NOMO-1 (cell line): ENCODE measurements at regions not wholly inside any gene's neighbourhood (a gene's known extent, or its start where the extent isn't known, plus 50 kb on each side); places are given as distances from the start of the nearest gene placed in this dataset.
A peak's percentile ranks its signal among the peaks of the same experiment; 100 is the strongest.
"Not testable (repeated sequence)": the region's sequence is repeated elsewhere in the genome, so short reads cannot be mapped to it uniquely, and the experiment has no call there.

Source experiments
- DNase-seq, 2 experiments: peaks; one replicate each; lab custom pipeline; 2025; ENCODE audit not compliant: unreplicated experiment in 2 of 2; lab: John Stamatoyannopoulos, UW

- no peak for DNase-seq
Measured at GRCh38 chr11:100528872-100529416, 158.1 kb upstream of the ARHGAP42 start.

GRCh38 chr11:100531290-100531689 lies 155.8 kb upstream of the ARHGAP42 start:
- not testable (repeated sequence) for DNase-seq

- DNase-seq: no peak
Measured at GRCh38 chr11:100536979-100537378, 150.1 kb upstream of the ARHGAP42 start.

- no peak for DNase-seq
Measured at GRCh38 chr11:100543386-100543785, 143.7 kb upstream of the ARHGAP42 start.

- DNase-seq: no peak
Measured at GRCh38 chr11:100545556-100545955, 141.5 kb upstream of the ARHGAP42 start.

GRCh38 chr11:100545970-100546369 lies 141.1 kb upstream of the ARHGAP42 start:
- no peak for DNase-seq

- DNase-seq: no peak
Measured at GRCh38 chr11:100546714-100547113, 140.4 kb upstream of the ARHGAP42 start.

- DNase-seq: no peak
Measured at GRCh38 chr11:100550298-100550697, 136.8 kb upstream of the ARHGAP42 start.

- DNase-seq: no peak
Measured at GRCh38 chr11:100550912-100551632, 136.0 kb upstream of the ARHGAP42 start.

GRCh38 chr11:100555931-100556330 lies 131.2 kb upstream of the ARHGAP42 start:
- DNase-seq: no peak

- no peak for DNase-seq
Measured at GRCh38 chr11:100556781-100557180, 130.3 kb upstream of the ARHGAP42 start.

- DNase-seq: no peak
Measured at GRCh38 chr11:100557830-100558611, 129.1 kb upstream of the ARHGAP42 start.

GRCh38 chr11:100560606-100561005 lies 126.5 kb upstream of the ARHGAP42 start:
- no peak for DNase-seq

- DNase-seq: no peak
Measured at GRCh38 chr11:100561323-100561722, 125.8 kb upstream of the ARHGAP42 start.

- DNase-seq: no peak
Measured at GRCh38 chr11:100562128-100562527, 125.0 kb upstream of the ARHGAP42 start.

- DNase-seq: no peak
Measured at GRCh38 chr11:100563541-100564280, 123.4 kb upstream of the ARHGAP42 start.

- no peak for DNase-seq
Measured at GRCh38 chr11:100573911-100574513, 113.1 kb upstream of the ARHGAP42 start.

- DNase-seq: peak in 1 of 2 experiments; percentile 3
Measured at GRCh38 chr11:100574894-100575769, 112.0 kb upstream of the ARHGAP42 start.

- DNase-seq: peak; percentile 43 to 44
Measured at GRCh38 chr11:100575860-100576717, 111.0 kb upstream of the ARHGAP42 start.
